DOHH2 (cell line): ENCODE measurements at regions not wholly inside any gene's neighbourhood (a gene's known extent, or its start where the extent isn't known, plus 50 kb on each side); places are given as distances from the start of the nearest gene placed in this dataset.

Experiments
- EZH2phosphoT487 ChIP-seq: fragments of 200-600 bp; sonication (generic); IDR thresholded peaks from 2 replicates; pipeline ENCODE4 v1.6.1; 2017; ENCODE audit warnings: borderline replicate concordance, mild to moderate bottlenecking, antibody characterized with exemption, low read length, moderate library complexity, mixed read lengths
- TF ChIP-seq, protein P1 (sequence below): fragments of 200-600 bp; sonication (generic); IDR thresholded peaks from one replicate; pipeline ENCODE4 v1.5.1; 2014; ENCODE audit warnings: antibody characterized with exemption, mild to moderate bottlenecking, low read depth, low read length; ENCODE audit not compliant: poor library complexity, severe bottlenecking

DNA sequence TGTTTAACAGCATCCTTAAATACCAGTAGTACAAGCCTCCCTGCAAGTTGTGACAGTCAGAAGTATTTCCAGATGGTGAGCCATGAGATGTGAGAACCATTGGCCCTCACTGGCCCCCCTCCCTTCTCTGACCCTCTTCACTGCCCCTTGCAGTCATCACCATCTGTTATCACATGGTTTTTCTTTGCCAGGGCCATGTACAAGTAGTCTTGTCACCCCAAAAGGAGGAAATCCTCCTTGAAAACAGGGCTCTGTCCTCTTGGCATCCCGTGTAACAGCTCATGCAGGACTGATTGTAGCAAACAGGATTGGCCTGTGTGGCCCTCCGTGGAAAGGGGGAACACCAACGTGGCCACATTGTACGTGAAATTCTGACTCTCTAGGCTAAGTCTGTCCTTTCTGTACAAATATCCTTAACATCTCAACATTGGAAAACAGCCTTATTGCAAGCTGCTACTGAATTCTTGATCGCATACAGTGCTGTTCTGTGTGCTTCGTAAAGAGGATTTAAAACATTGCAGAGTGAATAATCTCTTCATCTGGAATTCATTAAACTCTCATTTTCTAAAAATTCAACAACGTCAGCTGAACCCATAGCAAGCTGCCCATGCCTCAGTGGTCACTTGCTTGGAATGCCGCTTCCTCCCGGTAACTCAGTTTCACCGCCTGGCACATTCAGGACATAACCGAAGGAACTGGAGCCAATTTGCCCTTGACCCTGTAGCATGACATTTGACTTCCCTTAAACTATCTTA lies 171.7 kb downstream of the ATPSCKMT start:
- TF ChIP-seq EZH2phosphoT487: no peak
- TF ChIP-seq, protein P1, sequence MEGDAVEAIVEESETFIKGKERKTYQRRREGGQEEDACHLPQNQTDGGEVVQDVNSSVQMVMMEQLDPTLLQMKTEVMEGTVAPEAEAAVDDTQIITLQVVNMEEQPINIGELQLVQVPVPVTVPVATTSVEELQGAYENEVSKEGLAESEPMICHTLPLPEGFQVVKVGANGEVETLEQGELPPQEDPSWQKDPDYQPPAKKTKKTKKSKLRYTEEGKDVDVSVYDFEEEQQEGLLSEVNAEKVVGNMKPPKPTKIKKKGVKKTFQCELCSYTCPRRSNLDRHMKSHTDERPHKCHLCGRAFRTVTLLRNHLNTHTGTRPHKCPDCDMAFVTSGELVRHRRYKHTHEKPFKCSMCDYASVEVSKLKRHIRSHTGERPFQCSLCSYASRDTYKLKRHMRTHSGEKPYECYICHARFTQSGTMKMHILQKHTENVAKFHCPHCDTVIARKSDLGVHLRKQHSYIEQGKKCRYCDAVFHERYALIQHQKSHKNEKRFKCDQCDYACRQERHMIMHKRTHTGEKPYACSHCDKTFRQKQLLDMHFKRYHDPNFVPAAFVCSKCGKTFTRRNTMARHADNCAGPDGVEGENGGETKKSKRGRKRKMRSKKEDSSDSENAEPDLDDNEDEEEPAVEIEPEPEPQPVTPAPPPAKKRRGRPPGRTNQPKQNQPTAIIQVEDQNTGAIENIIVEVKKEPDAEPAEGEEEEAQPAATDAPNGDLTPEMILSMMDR: no peak
